GM12875 (cell line): ENCODE measurements at regions not wholly inside any gene's neighbourhood (a gene's known extent, or its start where the extent isn't known, plus 50 kb on each side); places are given as distances from the start of the nearest gene placed in this dataset.

Source experiments
- H3K4me3 ChIP-seq: one replicate; pipeline ENCODE4 v1.5.1; 2011; ENCODE audit warnings: low read depth, low read length, control low read depth
- CTCF ChIP-seq: IDR thresholded peaks from 2 replicates; pipeline ENCODE4 v1.5.1; 2011; ENCODE audit warnings: low read depth, mild to moderate bottlenecking, control low read depth, inconsistent platforms, low read length, moderate library complexity, borderline replicate concordance; ENCODE audit not compliant: insufficient read depth

- no peak for TF ChIP-seq CTCF
- H3K4me3 ChIP-seq: no peak overlapping the region
Measured at GRCh38 chr11:97973352-97973857, 1047.3 kb upstream of the CNTN5 start.

GRCh38 chr11:97974798-97975498 is 1045.8 kb upstream of the CNTN5 start:
- no peak for TF ChIP-seq CTCF
- no peak overlapping the region for H3K4me3 ChIP-seq

GRCh38 chr11:97977726-97978125 is 1043.0 kb upstream of the CNTN5 start:
- no peak overlapping the region for H3K4me3 ChIP-seq
- TF ChIP-seq CTCF: no peak

GRCh38 chr11:97979741-97980140 is 1041.0 kb upstream of the CNTN5 start:
- no peak for TF ChIP-seq CTCF
- H3K4me3 ChIP-seq: no peak overlapping the region

DNA sequence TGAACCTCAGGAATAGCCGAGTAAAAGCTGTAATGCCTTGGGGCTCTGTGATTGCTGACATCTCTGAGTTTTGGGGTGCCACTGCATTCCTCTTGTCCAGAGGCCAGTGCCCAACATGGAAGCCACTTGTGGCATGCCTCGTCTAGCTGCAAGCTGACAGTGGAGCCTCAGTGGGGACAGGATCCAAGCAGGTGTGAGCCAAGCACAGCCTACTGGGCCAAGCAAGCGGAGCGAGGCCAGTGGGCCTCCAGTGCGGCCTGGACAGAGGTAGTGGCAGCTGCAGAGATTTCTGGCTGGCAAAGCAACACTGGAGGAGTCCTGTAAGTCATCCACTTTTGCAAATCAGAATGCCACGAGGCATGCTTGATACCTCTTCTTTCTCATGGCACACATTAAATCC is 1038.2 kb upstream of the CNTN5 start:
- no peak overlapping the region for H3K4me3 ChIP-seq
- TF ChIP-seq CTCF: no peak

DNA sequence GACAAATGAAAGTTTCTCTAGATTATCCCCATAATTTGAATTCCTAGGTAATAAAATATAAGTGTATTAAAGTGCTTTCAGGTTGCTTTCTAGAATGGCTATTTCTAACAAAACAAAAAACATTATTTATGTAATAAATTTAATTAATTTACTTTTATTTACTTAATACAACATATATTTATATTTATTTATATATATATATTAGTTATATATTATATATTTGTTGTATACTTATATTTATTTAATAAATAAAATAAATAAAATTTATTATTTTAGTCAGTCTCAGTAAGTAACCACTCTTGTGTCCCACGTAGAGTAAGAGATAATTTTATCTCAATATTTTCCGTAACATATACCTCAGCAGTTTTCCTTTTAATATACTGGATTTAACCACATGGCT is 1031.6 kb upstream of the CNTN5 start:
- no peak for TF ChIP-seq CTCF
- no peak overlapping the region for H3K4me3 ChIP-seq
